H1 (cell line): ENCODE measurements at regions not wholly inside any gene's neighbourhood (a gene's known extent, or its start where the extent isn't known, plus 50 kb on each side); places are given as distances from the start of the nearest gene placed in this dataset.

Experiments used
- CTCF ChIA-PET: fragments of 300-600 bp; sonication (Branson Sonifier 250); formaldehyde crosslinking; loops from one replicate; lab custom pipeline; 2021; ENCODE audit not compliant: partially characterized antibody; lab: Charles Lee
- POLR2A ChIA-PET: fragments of 300-600 bp; sonication (Branson Sonifier 250); formaldehyde crosslinking; loops from one replicate; lab custom pipeline; 2021; ENCODE audit warnings: inconsistent platforms; ENCODE audit not compliant: partially characterized antibody; lab: Charles Lee
- DNase-seq, 2 experiments: peaks; one replicate each; pipeline versions ENCODE4 v3.0.0 to v3.0.0-alpha.2; 2010 to 2022; ENCODE audit warnings: low spot score in 2 of 2, low read depth in 1 of 2, mixed read lengths in 1 of 2
- FAIRE-seq: peaks from 2 replicates; lab custom pipeline; 2011; peaks lifted over from hg19 to GRCh38; lab: Jason Lieb, UNC
- H2AFZ ChIP-seq: 2 replicates; pipeline ENCODE4 v1.8.1; 2012; ENCODE audit warnings: low read length, inconsistent platforms
- H2AK5ac ChIP-seq: 2 replicates; pipeline ENCODE4 v1.6.1; 2013; ENCODE audit warnings: low read depth, low read length
- H2BK120ac ChIP-seq: replicated peaks from 2 replicates; pipeline ENCODE3; 2013; ENCODE audit warnings: low read depth, low read length, inconsistent platforms
- H2BK12ac ChIP-seq: 2 replicates; pipeline ENCODE4 v1.6.1; 2013; ENCODE audit warnings: low read depth, low read length
- H2BK15ac ChIP-seq: 2 replicates; pipeline ENCODE4 v1.6.1; 2013; ENCODE audit warnings: low read length
- H2BK20ac ChIP-seq: 2 replicates; pipeline ENCODE4 v1.6.1; 2013; ENCODE audit warnings: low read length
- H2BK5ac ChIP-seq: 2 replicates; pipeline ENCODE4 v1.6.1; 2013; ENCODE audit warnings: low read depth, low read length
- H3K14ac ChIP-seq: 2 replicates; pipeline ENCODE4 v1.6.1; 2013; ENCODE audit warnings: inconsistent platforms; ENCODE audit not compliant: insufficient read length
- H3K18ac ChIP-seq: 2 replicates; pipeline ENCODE4 v1.6.1; 2013; ENCODE audit warnings: low read length; ENCODE audit errors: extremely low read depth
- H3K23ac ChIP-seq: 2 replicates; pipeline ENCODE4 v1.6.1; 2013; ENCODE audit warnings: inconsistent platforms; ENCODE audit not compliant: insufficient read length
- H3K23me2 ChIP-seq: 2 replicates; pipeline ENCODE4 v1.6.1; 2013; ENCODE audit warnings: low read depth, low read length
- H3K27ac ChIP-seq: 2 replicates; pipeline ENCODE4 v1.6.1; 2011; ENCODE audit warnings: low read depth, low read length, inconsistent platforms
- H3K27me3 ChIP-seq, 4 experiments: replicated peaks in 1 of 4; 1 replicate in 1 of 4; 2 replicates in 3 of 4; pipeline versions ENCODE4 v1.6.1 to v1.8.1; 2011 to 2013; ENCODE audit warnings: low read length in 3 of 4, mild to moderate bottlenecking in 3 of 4, inconsistent platforms in 2 of 4, mixed read lengths in 2 of 4, moderate library complexity in 1 of 4; ENCODE audit not compliant: control insufficient read depth in 3 of 4, insufficient read depth in 3 of 4; ENCODE audit errors: extremely low read depth in 1 of 4
- H3K36me3 ChIP-seq, 4 experiments: 2 replicates each; pipeline versions ENCODE4 v1.6.1 to v1.8.1; 2011 to 2013; ENCODE audit warnings: mild to moderate bottlenecking in 4 of 4, low read length in 3 of 4, moderate library complexity in 2 of 4, control low read depth in 1 of 4, inconsistent platforms in 1 of 4; ENCODE audit not compliant: insufficient read depth in 4 of 4, control insufficient read depth in 2 of 4
- H3K4ac ChIP-seq: replicated peaks from 2 replicates; pipeline ENCODE3; 2013; ENCODE audit warnings: low read length, low read depth, mixed read lengths, inconsistent platforms; ENCODE audit not compliant: insufficient read length
- H3K4me1 ChIP-seq, 4 experiments: replicated peaks in 1 of 4; 1 replicate in 1 of 4; 2 replicates in 3 of 4; pipeline versions ENCODE4 v1.6.1 to v1.8.1; 2011 to 2013; ENCODE audit warnings: low read length in 3 of 4, inconsistent platforms in 2 of 4, mixed read lengths in 1 of 4; ENCODE audit not compliant: insufficient read depth in 4 of 4, control insufficient read depth in 3 of 4
- H3K4me2 ChIP-seq, 2 experiments: 2 replicates each; pipeline versions ENCODE4 v1.6.1 to v1.8.1; 2011 to 2013; ENCODE audit warnings: low read depth in 2 of 2, low read length in 2 of 2, control low read depth in 1 of 2, inconsistent platforms in 1 of 2, mild to moderate bottlenecking in 1 of 2; ENCODE audit not compliant: insufficient read depth in 1 of 2
- H3K4me3 ChIP-seq, 4 experiments: fragments of 200-600, 300-600 bp in 1 of 4; sonication (generic), shearing (Covaris generic), sonication (Bioruptor Twin) in 1 of 4; 2 replicates each; pipeline versions ENCODE4 v1.5.1 to v1.8.1; 2011 to 2016; ENCODE audit warnings: low read length in 4 of 4, low read depth in 3 of 4, control low read depth in 2 of 4, inconsistent platforms in 2 of 4, mild to moderate bottlenecking in 2 of 4, mixed read lengths in 1 of 4, moderate library complexity in 1 of 4; ENCODE audit not compliant: insufficient read depth in 2 of 4; ENCODE audit errors: extremely low read depth in 1 of 4
- H3K56ac ChIP-seq: replicated peaks from 2 replicates; pipeline ENCODE3; 2013; ENCODE audit warnings: low read depth, mild to moderate bottlenecking, mixed read lengths, low read length, inconsistent platforms; ENCODE audit not compliant: insufficient read length
- H3K79me1 ChIP-seq: 2 replicates; pipeline ENCODE4 v1.6.1; 2013; ENCODE audit warnings: low read depth, low read length, control low read depth
- H3K79me2 ChIP-seq, 2 experiments: 2 replicates each; pipeline versions ENCODE4 v1.6.1 to v1.8.1; 2012 to 2013; ENCODE audit warnings: low read length in 2 of 2, mild to moderate bottlenecking in 2 of 2, inconsistent platforms in 1 of 2; ENCODE audit not compliant: insufficient read depth in 2 of 2, control insufficient read depth in 1 of 2
- H3K9ac ChIP-seq, 4 experiments: replicated peaks in 1 of 4; 1 replicate in 1 of 4; 2 replicates in 3 of 4; pipeline versions ENCODE4 v1.6.1 to v1.8.1; 2011 to 2013; ENCODE audit warnings: low read depth in 3 of 4, low read length in 3 of 4, control low read depth in 2 of 4, mild to moderate bottlenecking in 2 of 4, moderate library complexity in 2 of 4, inconsistent platforms in 1 of 4; ENCODE audit errors: extremely low read depth in 1 of 4
- H3K9me3 ChIP-seq, 2 experiments: 2 replicates each; pipeline versions ENCODE4 v1.6.1 to v1.8.1; 2012 to 2013; ENCODE audit warnings: mild to moderate bottlenecking in 2 of 2, moderate library complexity in 2 of 2, control low read depth in 1 of 2, inconsistent platforms in 1 of 2, low read depth in 1 of 2, low read length in 1 of 2, mixed read lengths in 1 of 2; ENCODE audit not compliant: insufficient read depth in 2 of 2
- H4K20me1 ChIP-seq, 2 experiments: replicated peaks in 1 of 2; 2 replicates each; pipeline versions ENCODE3 to v1.8.1; 2011 to 2013; ENCODE audit warnings: inconsistent platforms in 2 of 2, low read length in 2 of 2, mild to moderate bottlenecking in 1 of 2; ENCODE audit not compliant: insufficient read depth in 2 of 2, control insufficient read depth in 1 of 2
- H4K5ac ChIP-seq: 2 replicates; pipeline ENCODE4 v1.6.1; 2013; ENCODE audit warnings: low read length, low read depth, mixed read lengths, inconsistent platforms; ENCODE audit not compliant: insufficient read length
- H4K8ac ChIP-seq: 2 replicates; pipeline ENCODE4 v1.8.0; 2013; ENCODE audit warnings: mild to moderate bottlenecking, moderate library complexity, low read length, inconsistent platforms; ENCODE audit not compliant: insufficient read depth; ENCODE audit errors: extremely low read depth
- H4K91ac ChIP-seq: replicated peaks from 2 replicates; pipeline ENCODE3; 2013; ENCODE audit warnings: low read length, mixed read lengths, inconsistent platforms; ENCODE audit not compliant: insufficient read length
- BCL11A ChIP-seq, 2 experiments: IDR thresholded peaks; one replicate each; pipeline ENCODE4 v1.6.1; 2011; ENCODE audit warnings: low read depth in 2 of 2, low read length in 2 of 2, mild to moderate bottlenecking in 2 of 2
- CHD1 ChIP-seq: IDR thresholded peaks from 2 replicates; pipeline ENCODE4 v1.6.1; 2012; ENCODE audit warnings: low read depth, low read length, improper control_type of control experiment
- EGR1 ChIP-seq: IDR thresholded peaks from 2 replicates; pipeline ENCODE4 v1.6.1; 2011; ENCODE audit warnings: low read depth, low read length, borderline replicate concordance
- GTF2F1 ChIP-seq: IDR thresholded peaks from 2 replicates; pipeline ENCODE4 v1.6.1; 2012; ENCODE audit warnings: low read depth, low read length, improper control_type of control experiment, borderline replicate concordance
- HDAC6 ChIP-seq: IDR thresholded peaks from one replicate; pipeline ENCODE4 v1.7.1; 2012; ENCODE audit warnings: low read depth, mild to moderate bottlenecking, inconsistent platforms, low read length, moderate library complexity
- KDM1A ChIP-seq: fragments of 200-600, 300-600 bp; sonication (generic); IDR thresholded peaks from 2 replicates; pipeline ENCODE4 v1.7.1; 2016; ENCODE audit warnings: mild to moderate bottlenecking, low read length, borderline replicate concordance
- NANOG ChIP-seq: IDR thresholded peaks from 2 replicates; pipeline ENCODE4 v1.6.1; 2011; ENCODE audit warnings: low read length, low read depth, mild to moderate bottlenecking, inconsistent platforms; ENCODE audit not compliant: insufficient read depth, poor library complexity, severe bottlenecking
- NRF1 ChIP-seq: IDR thresholded peaks from 2 replicates; pipeline ENCODE4 v1.6.1; 2011; ENCODE audit warnings: mild to moderate bottlenecking, low read depth, low read length, improper control_type of control experiment
- RAD21 ChIP-seq, 2 experiments: IDR thresholded peaks in 1 of 2; conservative IDR thresholded peaks in 1 of 2; 2 replicates each; pipeline ENCODE4 v1.6.1; 2011; ENCODE audit warnings: low read depth in 2 of 2, low read length in 2 of 2, improper control_type of control experiment in 1 of 2, inconsistent platforms in 1 of 2, mild to moderate bottlenecking in 1 of 2, moderate library complexity in 1 of 2
- SIX5 ChIP-seq: IDR thresholded peaks from 2 replicates; pipeline ENCODE4 v1.6.1; 2011; ENCODE audit warnings: mild to moderate bottlenecking, low read depth, low read length
- SP4 ChIP-seq: IDR thresholded peaks from 2 replicates; pipeline ENCODE4 v1.6.1; 2012; ENCODE audit warnings: low read length, inconsistent platforms
- SUZ12 ChIP-seq: fragments of 200-600 bp; sonication (generic); IDR thresholded peaks from 2 replicates; pipeline ENCODE4 v1.6.1; 2012; ENCODE audit warnings: mild to moderate bottlenecking, inconsistent platforms, low read length, moderate library complexity, mixed read lengths
- TBP ChIP-seq: IDR thresholded peaks from 2 replicates; pipeline ENCODE4 v1.6.1; 2011; ENCODE audit warnings: low read depth, low read length, improper control_type of control experiment
- WGBS, 2 experiments: shearing (Covaris generic) in 1 of 2; methylation state at CpG; one replicate each; pipeline versions ENCODE4 v1.1.6 to v1.1.7; 2013 to 2015; ENCODE audit warnings: low lambda C conversion rate in 2 of 2, mixed read lengths in 2 of 2, inconsistent platforms in 1 of 2, low coverage in 1 of 2, missing lambda C conversion rate in 1 of 2; ENCODE audit not compliant: insufficient replicate concordance in 2 of 2, insufficient coverage in 1 of 2, insufficient read length in 1 of 2; ENCODE audit errors: extremely low coverage in 1 of 2, missing lambda C conversion rate in 1 of 2; 5-methylcytosine and 5-hydroxymethylcytosine counted together

- Histone ChIP-seq H4K5ac (no peak overlapping the region), H3K56ac (no peak overlapping the region), H2BK120ac (no peak overlapping the region), H4K8ac (no peak overlapping the region), H2AK5ac (no peak overlapping the region), H3K4ac (no peak overlapping the region), H3K27me3 (peaks cover 3 to 30% (median 26%) of the 10 kb centered on the region in 4 experiments), H3K79me2 (no peaks in the 10 kb centered on the region), H3K27ac (no peak overlapping the region), H3K18ac (no peak overlapping the region; the same call in 1 of the 2 replicates), H3K14ac (no peak overlapping the region), H2BK12ac (0 out of 2 replicates have a peak overlapping the region, but pooled peaks have one; percentile 56), H2AFZ (no peak overlapping the region), H3K36me3 (no peaks in the 10 kb centered on the region), H3K23ac (no peak overlapping the region), H2BK20ac (peak overlapping the region; percentile 23; the same call in 1 of the 2 replicates), H3K4me2 (no peak overlapping the region), H2BK15ac (0 out of 2 replicates have a peak overlapping the region, but pooled peaks have one; percentile 31), H3K9me3 (no peaks in the 10 kb centered on the region), H3K23me2 (peaks cover 4% of the 10 kb centered on the region), H3K4me3 (no peak overlapping the region), H3K79me1 (no peaks in the 10 kb centered on the region), H2BK5ac (no peak overlapping the region; the same call in 1 of the 2 replicates), H3K4me1 (peaks cover 4 to 27% (median 18%) of the 10 kb centered on the region in 4 experiments), H4K91ac (no peak overlapping the region), H3K9ac (no peak overlapping the region), H4K20me1 (no peaks in the 10 kb centered on the region)
- WGBS, 2 experiments, result 83% methylated on average over 2 of the region's 2 CpGs; no CpG with 5 or more reads in 1 of the 2 experiments
- POLR2A ChIA-PET, result interaction anchor here (4.7 kb wide), 1 partner anchor 9 kb away, joined by 15 read pairs; no protein-coding TSS in a partner anchor
- FAIRE-seq (no peak), DNase-seq (no peak)
- CTCF ChIA-PET, result interaction anchor here (1.0 to 6.7 kb wide), 17 partner anchors 10 to 212 kb away, joined by 3 to 55 read pairs (median 7); no protein-coding TSS in a partner anchor
- no peak for TF ChIP-seq SP4
- no peak for TF ChIP-seq NANOG
- no peak for TF ChIP-seq KDM1A
- TF ChIP-seq BCL11A (IDR thresholded peaks at IDR 0.05; ENCODE audit: low read depth in 2 of 2, low read length in 2 of 2), result no peak
- no peak for TF ChIP-seq RAD21 (IDR thresholded peaks at IDR 0.05 in 1 of 2, conservative IDR thresholded peaks at IDR 0.05 in 1 of 2; ENCODE audit: low read depth in 2 of 2, low read length in 2 of 2)
- no peak for TF ChIP-seq GTF2F1
- TF ChIP-seq SIX5, result no peak
- TF ChIP-seq HDAC6, result no peak
- no peak for TF ChIP-seq EGR1
- no peak for TF ChIP-seq SUZ12
- TF ChIP-seq TBP, result no peak
- TF ChIP-seq NRF1, result no peak
- no peak for TF ChIP-seq CHD1
Measured at GRCh38 chr16:50466170-50466569, 82.0 kb upstream of the NKD1 start.
